GM10248 (cell line): ENCODE measurements at regions not wholly inside any gene's neighbourhood (a gene's known extent, or its start where the extent isn't known, plus 50 kb on each side); places are given as distances from the start of the nearest gene placed in this dataset.
"Not testable (repeated sequence)": the region's sequence is repeated elsewhere in the genome, so short reads cannot be mapped to it uniquely, and the experiment has no call there.

Experiments used
- CTCF ChIA-PET: fragments of 300-600 bp; sonication (Branson Sonifier 250); formaldehyde crosslinking; extraction: SDS; loops from one replicate; lab custom pipeline; 2021; ENCODE audit warnings: antibody characterized with exemption; lab: Yijun Ruan, JAX
- POLR2A ChIA-PET: fragments of 350-650 bp; sonication (Branson Sonifier 250); formaldehyde crosslinking; extraction: SDS; loops from one replicate; lab custom pipeline; 2020; ENCODE audit warnings: antibody characterized with exemption; lab: Yijun Ruan, JAX
- DNase-seq: peaks from one replicate; pipeline ENCODE4 v3.0.0; 2012; ENCODE audit errors: extremely low spot score
- CTCF ChIP-seq: IDR thresholded peaks from 2 replicates; pipeline ENCODE4 v1.5.1; 2012; ENCODE audit warnings: mild to moderate bottlenecking, low read depth; ENCODE audit errors: extremely low read depth, missing control alignments, control extremely low read depth

GRCh38 chr10:131033166-131034085, 278.1 kb downstream of the TCERG1L start:
- ChIA-PET POLR2A (no interaction called here), CTCF (no interaction called here)
- no peak for TF ChIP-seq CTCF
- DNase-seq, result no peak

GRCh38 chr10:131034451-131034850, 277.1 kb downstream of the TCERG1L start:
- ChIA-PET POLR2A (no interaction called here), CTCF (no interaction called here)
- TF ChIP-seq CTCF, result no peak
- no peak for DNase-seq

GRCh38 chr10:131035779-131036178, 275.7 kb downstream of the TCERG1L start:
- no peak for TF ChIP-seq CTCF
- DNase-seq, result no peak
- ChIA-PET CTCF (no interaction called here), POLR2A (no interaction called here)

- POLR2A ChIA-PET, result no interaction called here
- TF ChIP-seq CTCF, result no peak
- no peak for DNase-seq
- CTCF ChIA-PET, result no interaction called here
Observed at GRCh38 chr10:131038056-131038455, 273.5 kb downstream of the TCERG1L start.

- POLR2A ChIA-PET, result no interaction called here
- no peak for DNase-seq
- CTCF ChIA-PET, result no interaction called here
- TF ChIP-seq CTCF, result no peak
Observed at GRCh38 chr10:131041031-131041430, 270.5 kb downstream of the TCERG1L start.

GRCh38 chr10:131041441-131041840, 270.1 kb downstream of the TCERG1L start:
- TF ChIP-seq CTCF, result no peak
- POLR2A ChIA-PET, result no interaction called here
- CTCF ChIA-PET, result no interaction called here
- no peak for DNase-seq

GRCh38 chr10:131042015-131042414, 269.5 kb downstream of the TCERG1L start:
- POLR2A ChIA-PET, DNase-seq, CTCF ChIA-PET: not testable (repeated sequence)
